ENCODE measurements at regions not wholly inside any gene's neighbourhood (a gene's known extent, or its start where the extent isn't known, plus 50 kb on each side); places are given as distances from the start of the nearest gene placed in this dataset.

DNA sequence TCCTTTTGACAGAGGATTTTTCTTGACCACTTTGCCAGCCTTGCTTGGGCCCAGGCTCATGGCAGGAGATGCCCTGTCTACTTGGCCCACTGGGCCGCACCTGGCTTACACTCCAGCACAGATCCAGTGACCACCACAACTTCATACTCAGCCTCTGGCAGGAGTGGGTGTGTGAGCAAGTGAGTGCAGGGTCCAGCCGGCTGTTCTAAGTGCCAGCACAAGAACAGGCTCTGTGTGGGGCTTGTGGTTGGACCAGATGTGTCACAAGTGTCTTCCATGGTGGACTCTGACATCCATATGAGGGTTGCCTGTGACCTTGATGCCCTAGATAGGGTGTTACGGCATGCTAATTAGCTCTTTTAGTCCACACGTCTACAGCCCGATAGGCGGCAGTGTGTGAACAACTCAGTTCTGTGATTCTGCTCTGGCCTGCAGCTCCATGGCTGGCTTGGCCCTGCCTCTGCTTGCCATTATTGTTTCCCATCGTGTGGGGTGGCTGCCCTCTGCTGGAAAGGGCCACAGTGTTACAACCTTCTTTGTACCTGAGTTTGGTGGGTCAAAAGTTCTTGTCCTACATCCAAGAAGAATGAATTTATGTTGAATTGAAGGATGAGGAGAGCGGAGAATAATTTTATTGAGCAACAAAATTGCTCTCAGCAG lies 1089.1 kb downstream of the SLC6A15 start:
- DNase-seq (ENCODE audit: low read depth) = no peak

GRCh38 chr12:83821967-83822366 lies 1090.6 kb downstream of the SLC6A15 start:
- no peak for DNase-seq (ENCODE audit: low read depth)

GRCh38 chr12:83818881-83819280 lies 1093.7 kb downstream of the SLC6A15 start:
- DNase-seq (ENCODE audit: low read depth) = no peak

GRCh38 chr12:83817730-83818129 lies 1094.9 kb downstream of the SLC6A15 start:
- no peak for DNase-seq (ENCODE audit: low read depth)

GRCh38 chr12:83808591-83808990 lies 1104.0 kb downstream of the SLC6A15 start:
- DNase-seq (ENCODE audit: low read depth) = no peak

- no peak for DNase-seq (ENCODE audit: low read depth)
Observed at GRCh38 chr12:83807871-83808270, 1104.7 kb downstream of the SLC6A15 start.

- no peak for DNase-seq (ENCODE audit: low read depth)
Observed at GRCh38 chr12:83805873-83806272, 1106.7 kb downstream of the SLC6A15 start.

- DNase-seq (ENCODE audit: low read depth) = no peak
Observed at GRCh38 chr12:83805156-83805772, 1107.3 kb downstream of the SLC6A15 start.

- DNase-seq (ENCODE audit: low read depth) = no peak
Observed at GRCh38 chr12:83801972-83802371, 1110.6 kb downstream of the SLC6A15 start.

DNA sequence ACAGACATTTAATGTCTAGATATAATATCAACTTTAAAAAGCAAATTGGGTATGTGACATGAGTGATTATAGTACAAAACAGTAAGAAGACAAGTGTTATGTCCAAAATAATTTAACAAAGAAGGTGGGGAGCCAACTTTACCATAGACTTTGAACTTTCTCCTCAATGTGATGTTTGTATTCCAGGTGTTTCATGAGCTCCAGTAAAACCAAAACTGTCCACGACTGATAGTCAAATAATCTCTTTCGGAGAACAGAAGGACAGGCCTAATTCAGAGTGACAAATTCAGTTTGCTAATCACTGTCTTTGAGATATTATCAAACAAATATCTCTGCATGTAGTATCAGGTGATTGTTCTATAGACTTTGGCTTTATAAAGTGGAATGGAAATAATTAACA lies 1112.6 kb downstream of the SLC6A15 start:
- no peak for DNase-seq (ENCODE audit: low read depth)

- DNase-seq (ENCODE audit: low read depth) = no peak
Observed at GRCh38 chr12:83796531-83796930, 1109.8 kb downstream of the TMTC2 start.

DNA sequence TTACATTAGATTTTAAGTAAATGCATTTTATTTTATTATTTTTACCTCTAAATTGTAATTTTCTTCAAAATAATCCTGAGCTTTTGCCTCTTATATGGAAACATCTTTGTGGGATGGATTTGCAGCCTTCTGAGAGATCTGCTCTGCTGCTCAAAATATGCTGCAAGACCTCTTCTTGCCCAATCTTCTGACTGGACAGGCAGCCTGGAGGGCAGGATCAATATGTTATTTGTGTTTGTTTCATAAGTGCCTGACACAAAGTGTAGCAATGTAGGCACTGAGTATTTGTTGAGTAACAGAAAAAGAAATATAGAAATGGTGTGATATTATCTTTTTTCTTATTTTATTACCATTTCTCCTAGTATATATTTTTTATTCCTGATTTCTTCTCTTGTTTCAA lies 1106.9 kb downstream of the TMTC2 start:
- no peak for DNase-seq (ENCODE audit: low read depth)

DNA sequence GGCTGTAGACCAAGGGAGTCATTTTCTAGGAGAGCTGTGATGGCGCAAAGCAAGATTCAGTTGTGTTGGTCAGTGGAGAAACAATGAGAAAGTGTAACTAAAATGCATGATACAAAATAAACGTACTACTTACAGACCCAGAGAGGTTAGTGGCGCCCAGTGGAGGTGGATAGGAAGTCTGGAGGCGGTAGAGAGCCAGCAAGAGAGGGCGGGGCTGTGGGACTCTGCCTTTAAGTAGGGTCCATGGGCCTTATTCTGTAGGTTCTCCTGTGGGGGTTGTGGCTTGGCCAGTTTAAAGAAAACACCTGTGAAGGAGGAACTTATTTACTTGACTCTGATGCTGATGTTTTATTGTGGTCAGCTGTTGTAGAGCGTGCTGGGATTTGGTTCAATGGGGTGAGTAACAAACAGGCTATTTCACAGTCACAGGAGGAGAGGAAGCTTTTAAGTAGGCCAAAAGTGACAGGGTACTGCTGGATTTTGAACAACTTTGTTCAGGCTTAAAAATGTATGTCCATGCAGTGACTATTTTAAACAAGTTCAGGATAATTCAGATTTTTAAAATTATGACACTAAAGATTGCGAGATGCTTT lies 1097.7 kb downstream of the TMTC2 start:
- DNase-seq (ENCODE audit: low read depth) = no peak

DNA sequence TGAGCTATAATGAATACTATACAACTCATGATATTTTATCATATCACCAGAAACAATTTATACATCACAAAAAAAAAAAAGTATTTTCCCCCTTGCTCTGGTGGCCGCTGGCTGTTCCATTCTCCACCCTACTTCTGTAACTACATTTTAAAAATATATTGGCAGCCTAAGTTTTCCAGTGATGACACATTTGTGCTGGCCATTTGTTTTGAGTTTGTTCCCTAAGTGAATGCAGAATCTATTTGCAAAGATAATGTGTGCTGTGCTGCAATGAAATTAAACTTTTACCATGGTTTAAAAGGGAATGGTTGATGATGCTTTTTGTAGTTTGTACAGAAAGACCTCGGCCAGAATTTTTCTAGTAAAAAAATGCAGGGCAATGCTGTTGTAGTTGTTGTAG lies 1092.8 kb downstream of the TMTC2 start:
- DNase-seq (ENCODE audit: low read depth) = no peak

DNA sequence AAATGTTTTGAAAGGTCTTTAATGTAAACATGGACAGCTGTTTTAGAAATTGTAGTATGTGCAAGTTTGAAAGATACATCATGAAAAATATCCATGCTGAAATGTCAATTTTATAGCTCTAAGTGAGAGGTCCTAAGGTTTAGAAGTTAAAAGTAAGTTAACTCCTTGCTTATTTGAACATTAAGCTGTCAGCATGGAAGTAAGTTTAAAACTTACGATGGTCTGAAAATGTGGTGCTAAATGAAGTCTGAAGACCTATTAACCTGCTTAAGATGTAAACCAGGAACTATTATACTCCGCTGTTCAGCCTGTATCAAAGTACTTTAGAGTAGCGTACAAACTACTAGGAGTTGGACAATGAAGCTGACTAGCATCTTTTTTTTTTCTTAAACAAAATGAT lies 1082.4 kb downstream of the TMTC2 start:
- no peak for DNase-seq (ENCODE audit: low read depth)

- DNase-seq (ENCODE audit: low read depth) = no peak
Observed at GRCh38 chr12:83767723-83768122, 1081.0 kb downstream of the TMTC2 start.

- no peak for DNase-seq (ENCODE audit: low read depth)
Observed at GRCh38 chr12:83763425-83763824, 1076.7 kb downstream of the TMTC2 start.

- DNase-seq (ENCODE audit: low read depth) = no peak
Observed at GRCh38 chr12:83759906-83760305, 1073.2 kb downstream of the TMTC2 start.

DNA sequence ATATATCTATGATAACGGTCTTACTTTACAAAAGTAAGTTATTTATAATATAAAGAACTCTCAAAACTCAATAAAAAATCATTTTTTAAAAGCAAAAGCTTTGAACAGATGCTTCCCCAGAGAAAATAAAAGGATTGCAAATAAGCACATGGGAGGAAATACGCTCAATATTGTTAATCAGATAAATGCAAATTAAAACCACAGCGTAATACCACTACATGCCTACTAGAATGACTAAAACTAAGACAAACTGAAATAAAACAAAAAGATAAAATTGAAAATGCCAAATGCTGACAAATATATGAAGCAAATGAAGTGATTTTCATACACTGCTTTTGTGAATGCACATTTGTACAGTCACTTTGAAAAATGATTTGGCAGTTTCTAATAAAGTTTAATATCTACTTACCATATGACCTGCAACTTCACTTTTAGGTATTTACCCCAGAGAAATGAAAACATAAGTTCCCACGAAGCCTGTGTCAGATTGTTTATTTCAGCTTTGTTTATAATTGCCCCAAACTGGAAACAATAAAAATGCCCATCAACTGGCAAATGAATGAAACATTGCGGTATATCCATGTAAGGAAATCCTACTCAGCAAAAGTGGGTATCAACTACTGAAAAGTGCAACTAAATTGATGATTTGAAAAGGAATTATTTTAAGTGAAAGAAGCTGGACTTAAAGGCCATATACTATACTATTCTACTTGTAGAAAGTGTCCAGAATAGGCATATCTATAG lies 1072.4 kb downstream of the TMTC2 start:
- no peak for DNase-seq (ENCODE audit: low read depth)

- DNase-seq (ENCODE audit: low read depth) = no peak
Observed at GRCh38 chr12:83753904-83754303, 1067.2 kb downstream of the TMTC2 start.

- DNase-seq (ENCODE audit: low read depth) = no peak
Observed at GRCh38 chr12:83753205-83753604, 1066.5 kb downstream of the TMTC2 start.

- no peak for DNase-seq (ENCODE audit: low read depth)
Observed at GRCh38 chr12:83739607-83740006, 1052.9 kb downstream of the TMTC2 start.

DNA sequence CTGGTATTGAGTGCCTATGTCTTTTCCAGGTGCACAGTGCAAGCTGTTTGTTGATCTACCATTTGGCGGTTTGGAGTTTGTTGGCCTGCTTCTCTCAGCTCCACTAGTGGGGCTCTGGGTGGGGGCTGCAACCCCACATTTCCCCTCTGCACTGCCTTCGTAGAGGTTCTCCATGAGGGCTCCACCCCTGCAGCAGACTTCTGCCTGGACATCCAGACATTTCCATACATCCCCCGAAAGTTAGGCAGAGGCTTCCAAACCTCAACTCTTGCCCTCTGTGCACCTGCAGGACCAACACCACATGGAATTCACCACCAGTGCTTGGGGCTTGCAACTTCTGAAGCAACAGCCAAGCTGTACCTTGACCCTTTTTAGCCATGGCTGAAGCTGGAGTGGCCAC lies 1024.1 kb downstream of the TMTC2 start:
- DNase-seq (ENCODE audit: low read depth) = no peak
